B cell (primary cell): ENCODE measurements at regions not wholly inside any gene's neighbourhood (a gene's known extent, or its start where the extent isn't known, plus 50 kb on each side); places are given as distances from the start of the nearest gene placed in this dataset.

Experiments
- EZH2 ChIP-seq: IDR thresholded peaks from 2 replicates; pipeline ENCODE4 v1.6.1; 2012; ENCODE audit warnings: borderline replicate concordance, low read depth, mild to moderate bottlenecking, moderate library complexity, low read length; ENCODE audit not compliant: insufficient read depth, poor library complexity, severe bottlenecking
- TF ChIP-seq, protein P1 (sequence below): fragments of 200-600 bp; IDR thresholded peaks from one replicate; pipeline ENCODE4 v1.8.0; 2022; ENCODE audit warnings: antibody characterized with exemption, mild to moderate bottlenecking

DNA sequence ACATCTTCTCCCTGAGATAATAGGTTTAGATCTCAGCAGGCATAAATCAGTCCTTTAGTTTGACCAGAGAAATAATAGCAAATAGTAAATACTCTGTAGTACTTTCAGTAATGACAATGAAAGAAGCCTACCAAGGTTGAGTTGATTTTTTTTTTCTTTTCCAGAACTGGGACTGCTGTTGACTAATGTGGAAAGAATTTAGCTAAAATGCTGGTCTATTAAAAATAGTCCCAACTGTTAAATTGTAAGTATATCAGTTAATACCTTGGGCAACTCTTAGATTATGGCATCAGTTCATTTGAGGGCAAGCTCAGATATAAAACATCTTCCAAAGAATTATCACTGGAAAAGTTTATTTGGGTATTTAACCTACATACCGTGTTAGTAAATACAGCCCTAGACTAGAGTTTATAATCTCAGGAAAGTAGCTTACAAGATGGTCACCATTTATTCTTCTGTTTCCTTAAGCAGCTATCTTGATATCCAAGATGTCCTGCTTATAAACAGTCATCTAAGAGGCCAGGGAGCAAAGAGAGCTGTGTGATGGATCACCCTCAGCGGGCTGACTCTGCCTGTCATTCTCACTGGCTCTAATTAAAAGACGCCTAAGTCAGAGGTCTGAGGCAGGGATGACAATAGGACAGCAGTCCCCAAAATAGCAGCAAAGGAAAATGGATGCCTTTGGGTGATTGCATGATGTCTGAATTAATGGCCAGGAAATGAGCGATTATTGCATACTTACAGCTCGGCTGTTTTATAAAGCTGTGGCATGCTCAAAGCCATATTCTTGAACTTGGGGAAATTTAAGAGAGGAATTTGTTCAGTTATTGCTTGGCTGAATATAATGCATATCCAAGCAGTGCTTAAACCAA, 121.3 kb downstream of the MTX2 start:
- TF ChIP-seq, protein P1, sequence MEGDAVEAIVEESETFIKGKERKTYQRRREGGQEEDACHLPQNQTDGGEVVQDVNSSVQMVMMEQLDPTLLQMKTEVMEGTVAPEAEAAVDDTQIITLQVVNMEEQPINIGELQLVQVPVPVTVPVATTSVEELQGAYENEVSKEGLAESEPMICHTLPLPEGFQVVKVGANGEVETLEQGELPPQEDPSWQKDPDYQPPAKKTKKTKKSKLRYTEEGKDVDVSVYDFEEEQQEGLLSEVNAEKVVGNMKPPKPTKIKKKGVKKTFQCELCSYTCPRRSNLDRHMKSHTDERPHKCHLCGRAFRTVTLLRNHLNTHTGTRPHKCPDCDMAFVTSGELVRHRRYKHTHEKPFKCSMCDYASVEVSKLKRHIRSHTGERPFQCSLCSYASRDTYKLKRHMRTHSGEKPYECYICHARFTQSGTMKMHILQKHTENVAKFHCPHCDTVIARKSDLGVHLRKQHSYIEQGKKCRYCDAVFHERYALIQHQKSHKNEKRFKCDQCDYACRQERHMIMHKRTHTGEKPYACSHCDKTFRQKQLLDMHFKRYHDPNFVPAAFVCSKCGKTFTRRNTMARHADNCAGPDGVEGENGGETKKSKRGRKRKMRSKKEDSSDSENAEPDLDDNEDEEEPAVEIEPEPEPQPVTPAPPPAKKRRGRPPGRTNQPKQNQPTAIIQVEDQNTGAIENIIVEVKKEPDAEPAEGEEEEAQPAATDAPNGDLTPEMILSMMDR = no peak
- TF ChIP-seq EZH2 = no peak
